Small intestine (tissue), 7 donors: ENCODE measurements at regions not wholly inside any gene's neighbourhood (a gene's known extent, or its start where the extent isn't known, plus 50 kb on each side); places are given as distances from the start of the nearest gene placed in this dataset.

ENCODE experiments used
- DNase-seq, 2 donors: peaks; one replicate each; pipeline versions ENCODE4 v3.0.0 to v3.0.0-alpha.2; 2013
- FAIRE-seq: peaks from 2 replicates; lab custom pipeline; 2012; peaks lifted over from hg19 to GRCh38; lab: Jason Lieb, UNC
- H3K27ac ChIP-seq, 3 donors: one replicate each; pipeline ENCODE4 v1.5.1; 2013; ENCODE audit warnings: low read length in 2 of 3, mild to moderate bottlenecking in 2 of 3, control low read depth in 1 of 3, inconsistent platforms in 1 of 3, low read depth in 1 of 3, moderate library complexity in 1 of 3
- H3K27me3 ChIP-seq, 3 donors: one replicate each; pipeline ENCODE4 v1.6.1; 2013; ENCODE audit warnings: low read length in 3 of 3, inconsistent platforms in 1 of 3; ENCODE audit not compliant: control insufficient read depth in 3 of 3, insufficient read depth in 3 of 3
- H3K36me3 ChIP-seq, 3 donors: one replicate each; pipeline ENCODE4 v1.6.1; 2013; ENCODE audit warnings: low read length in 3 of 3, inconsistent platforms in 1 of 3, low read depth in 1 of 3, mild to moderate bottlenecking in 1 of 3, moderate library complexity in 1 of 3; ENCODE audit not compliant: control insufficient read depth in 3 of 3, insufficient read depth in 2 of 3
- H3K4me1 ChIP-seq, 3 donors: one replicate each; pipeline ENCODE4 v1.6.1; 2013; ENCODE audit warnings: low read length in 2 of 3, inconsistent platforms in 1 of 3, low read depth in 1 of 3, mild to moderate bottlenecking in 1 of 3, moderate library complexity in 1 of 3; ENCODE audit not compliant: control insufficient read depth in 3 of 3, insufficient read depth in 2 of 3
- H3K4me3 ChIP-seq, 3 donors: one replicate each; pipeline ENCODE4 v1.5.1; 2013; ENCODE audit warnings: low read length in 3 of 3, control low read depth in 1 of 3, inconsistent platforms in 1 of 3, low read depth in 1 of 3, mild to moderate bottlenecking in 1 of 3, moderate library complexity in 1 of 3
- H3K9me3 ChIP-seq, 2 donors: one replicate each; pipeline ENCODE4 v1.6.1; 2013; ENCODE audit warnings: low read depth in 1 of 2, low read length in 1 of 2; ENCODE audit not compliant: control insufficient read depth in 2 of 2, insufficient read depth in 1 of 2
- WGBS, 3 donors: extraction: QIAGEN DNeasy Blood & Tissue Kit; methylation state at CpG; one replicate each; pipeline ENCODE4 v1.1.7; 2013; 5-methylcytosine and 5-hydroxymethylcytosine counted together
- donor health status: healthy with polysubstance abuse.
- donor health status: control.
- donor health status: control.
- donor health status: Bipolar disorder and iron deficiency.
- donor health status: healthy.

GRCh38 chr5:51567636-51568035, 184.4 kb downstream of the ISL1 start:
- Histone ChIP-seq H3K27me3 (no peaks in the 10 kb centered on the region), H3K4me1 (no peaks in the 10 kb centered on the region), H3K9me3 (no peaks in the 10 kb centered on the region), H3K27ac (no peak overlapping the region), H3K4me3 (no peak overlapping the region), H3K36me3 (no peaks in the 10 kb centered on the region)
- no peak for DNase-seq
- FAIRE-seq: no peak

- no peak overlapping the region for H3K4me3 ChIP-seq
- no peaks in the 10 kb centered on the region for H3K27me3 ChIP-seq
- H3K4me1 ChIP-seq: no peaks in the 10 kb centered on the region
- H3K36me3 ChIP-seq: no peaks in the 10 kb centered on the region
- FAIRE-seq (no peak), DNase-seq (no peak)
- 52 to 59% (median 55%) methylated on average over 5 of the region's 5 CpGs for WGBS, 3 donors
- no peak overlapping the region for H3K27ac ChIP-seq
- no peaks in the 10 kb centered on the region for H3K9me3 ChIP-seq
Observed at GRCh38 chr5:51573835-51574234, 190.6 kb downstream of the ISL1 start.

- FAIRE-seq (no peak), DNase-seq (no peak)
- 72 to 81% (median 79%) methylated on average over 3 of the region's 3 CpGs for WGBS, 3 donors
- H3K27ac ChIP-seq: no peak overlapping the region
- no peak overlapping the region for H3K4me3 ChIP-seq
- no peaks in the 10 kb centered on the region for H3K27me3 ChIP-seq
- H3K4me1 ChIP-seq: no peaks in the 10 kb centered on the region
- H3K9me3 ChIP-seq: no peaks in the 10 kb centered on the region
- no peaks in the 10 kb centered on the region for H3K36me3 ChIP-seq
Observed at GRCh38 chr5:51582871-51583394, 199.7 kb downstream of the ISL1 start.

GRCh38 chr5:51598026-51598425, 214.8 kb downstream of the ISL1 start:
- H3K4me1 ChIP-seq: no peaks in the 10 kb centered on the region
- 47 to 69% (median 50%) methylated on average over 2 of the region's 2 CpGs for WGBS, 3 donors
- H3K27me3 ChIP-seq: no peaks in the 10 kb centered on the region
- DNase-seq (no peak), FAIRE-seq (no peak)
- no peaks in the 10 kb centered on the region for H3K36me3 ChIP-seq
- H3K9me3 ChIP-seq: no peaks in the 10 kb centered on the region
- H3K27ac ChIP-seq: no peak overlapping the region
- H3K4me3 ChIP-seq: no peak overlapping the region

GRCh38 chr5:51599587-51599986, 216.3 kb downstream of the ISL1 start:
- DNase-seq (no peak), FAIRE-seq (no peak)
- no peaks in the 10 kb centered on the region for H3K27me3 ChIP-seq
- no peaks in the 10 kb centered on the region for H3K4me1 ChIP-seq
- H3K4me3 ChIP-seq: no peak overlapping the region
- no peak overlapping the region for H3K27ac ChIP-seq
- H3K36me3 ChIP-seq: no peaks in the 10 kb centered on the region
- 88 to 89% (median 88%) methylated on average over 1 of the region's 1 CpG for WGBS, 3 donors
- H3K9me3 ChIP-seq: no peaks in the 10 kb centered on the region

GRCh38 chr5:51604324-51604723, 221.1 kb downstream of the ISL1 start:
- FAIRE-seq (no peak), DNase-seq (no peak)
- WGBS, 3 donors: 58 to 71% (median 58%) methylated on average over 1 of the region's 1 CpG
- Histone ChIP-seq H3K4me1 (no peaks in the 10 kb centered on the region), H3K36me3 (no peaks in the 10 kb centered on the region), H3K4me3 (no peak overlapping the region), H3K27ac (no peak overlapping the region), H3K27me3 (no peaks in the 10 kb centered on the region), H3K9me3 (no peaks in the 10 kb centered on the region)

- 74 to 87% (median 85%) methylated on average over 5 of the region's 5 CpGs for WGBS, 3 donors
- Histone ChIP-seq H3K4me1 (no peaks in the 10 kb centered on the region), H3K36me3 (no peaks in the 10 kb centered on the region), H3K27me3 (no peaks in the 10 kb centered on the region), H3K27ac (no peak overlapping the region), H3K9me3 (no peaks in the 10 kb centered on the region), H3K4me3 (no peak overlapping the region)
- no peak for DNase-seq
- no peak for FAIRE-seq
Observed at GRCh38 chr5:51606921-51607320, 223.7 kb downstream of the ISL1 start.

GRCh38 chr5:51618234-51618633, 235.0 kb downstream of the ISL1 start:
- WGBS, 3 donors: 75 to 90% (median 85%) methylated on average over 2 of the region's 2 CpGs
- H3K27me3 ChIP-seq: no peaks in the 10 kb centered on the region
- FAIRE-seq (no peak), DNase-seq (no peak)
- no peak overlapping the region for H3K27ac ChIP-seq
- no peaks in the 10 kb centered on the region for H3K4me1 ChIP-seq
- no peaks in the 10 kb centered on the region for H3K9me3 ChIP-seq
- no peaks in the 10 kb centered on the region for H3K36me3 ChIP-seq
- H3K4me3 ChIP-seq: no peak overlapping the region

GRCh38 chr5:51621156-51621555, 237.9 kb downstream of the ISL1 start:
- no peak for DNase-seq
- no peaks in the 10 kb centered on the region for H3K36me3 ChIP-seq
- WGBS, 3 donors: 52 to 64% (median 54%) methylated on average over 1 of the region's 1 CpG

More at GRCh38 chr5:51621156-51621555, 237.9 kb downstream of the ISL1 start:
- Histone ChIP-seq H3K27me3 (no peaks in the 10 kb centered on the region), H3K4me3 (no peak overlapping the region), H3K9me3 (no peaks in the 10 kb centered on the region), H3K27ac (no peak overlapping the region), H3K4me1 (no peaks in the 10 kb centered on the region)
- FAIRE-seq: no peak
